H9 (cell line): ENCODE measurements at regions not wholly inside any gene's neighbourhood (a gene's known extent, or its start where the extent isn't known, plus 50 kb on each side); places are given as distances from the start of the nearest gene placed in this dataset.
"Not testable (repeated sequence)": the region's sequence is repeated elsewhere in the genome, so short reads cannot be mapped to it uniquely, and the experiment has no call there.

Source experiments
- DNase-seq: peaks from one replicate; pipeline ENCODE4 v3.0.0-alpha.2; 2017
- H2AFZ ChIP-seq: one replicate; pipeline ENCODE4 v1.6.1; 2013; ENCODE audit warnings: mild to moderate bottlenecking, low read length, control low read depth, moderate library complexity
- H2AK5ac ChIP-seq: 2 replicates; pipeline ENCODE4 v1.6.1; 2013; ENCODE audit warnings: low read length, control low read depth, mixed read lengths; ENCODE audit not compliant: insufficient read length
- H2BK120ac ChIP-seq: one replicate; pipeline ENCODE4 v1.6.1; 2013; ENCODE audit warnings: low read depth, mild to moderate bottlenecking, low read length, control low read depth, inconsistent platforms; ENCODE audit not compliant: poor library complexity, severe bottlenecking
- H2BK12ac ChIP-seq: 2 replicates; pipeline ENCODE4 v1.6.1; 2013; ENCODE audit warnings: low read length, control low read depth, mixed read lengths, low read depth; ENCODE audit not compliant: insufficient read length
- H2BK15ac ChIP-seq: 2 replicates; pipeline ENCODE4 v1.6.1; 2013; ENCODE audit warnings: low read depth, low read length, control low read depth
- H2BK20ac ChIP-seq: one replicate; pipeline ENCODE4 v1.6.1; 2013; ENCODE audit warnings: low read depth, mild to moderate bottlenecking, low read length, control low read depth, inconsistent platforms; ENCODE audit not compliant: poor library complexity, severe bottlenecking
- H2BK5ac ChIP-seq: 2 replicates; pipeline ENCODE4 v1.6.1; 2013; ENCODE audit warnings: low read length, control low read depth, mixed read lengths; ENCODE audit not compliant: insufficient read length
- H3K14ac ChIP-seq: 2 replicates; pipeline ENCODE4 v1.6.1; 2013; ENCODE audit warnings: low read length, control low read depth; ENCODE audit not compliant: insufficient read depth
- H3K18ac ChIP-seq: 2 replicates; pipeline ENCODE4 v1.6.1; 2013; ENCODE audit warnings: low read depth, mild to moderate bottlenecking, mixed read lengths, low read length, control low read depth; ENCODE audit not compliant: insufficient read length
- H3K23ac ChIP-seq: 2 replicates; pipeline ENCODE4 v1.6.1; 2013; ENCODE audit warnings: low read length, control low read depth, mixed read lengths, low read depth; ENCODE audit not compliant: insufficient read length
- H3K23me2 ChIP-seq: 2 replicates; pipeline ENCODE4 v1.6.1; 2013; ENCODE audit warnings: low read depth, mild to moderate bottlenecking, mixed read lengths, low read length, control low read depth; ENCODE audit not compliant: insufficient read length, poor library complexity, severe bottlenecking
- H3K27ac ChIP-seq: 2 replicates; pipeline ENCODE4 v1.5.1; 2013; ENCODE audit warnings: low read length, control low read depth, mixed read lengths, low read depth; ENCODE audit not compliant: insufficient read length
- H3K27me3 ChIP-seq: 2 replicates; pipeline ENCODE4 v1.6.1; 2013; ENCODE audit warnings: low read length, control low read depth, inconsistent platforms; ENCODE audit not compliant: insufficient read depth
- H3K4ac ChIP-seq: 2 replicates; pipeline ENCODE4 v1.6.1; 2013; ENCODE audit warnings: low read depth, mild to moderate bottlenecking, control low read depth, inconsistent platforms, low read length, moderate library complexity
- H3K4me1 ChIP-seq: 2 replicates; pipeline ENCODE4 v1.6.1; 2013; ENCODE audit warnings: low read length, control low read depth, inconsistent platforms; ENCODE audit not compliant: insufficient read depth
- H3K4me2 ChIP-seq: 2 replicates; pipeline ENCODE4 v1.6.1; 2013; ENCODE audit warnings: low read length, control low read depth, mixed read lengths; ENCODE audit not compliant: insufficient read length, insufficient read depth
- H3K56ac ChIP-seq: 2 replicates; pipeline ENCODE4 v1.6.1; 2013; ENCODE audit warnings: low read depth, mild to moderate bottlenecking, mixed read lengths, low read length, control low read depth; ENCODE audit not compliant: insufficient read length
- H3K79me1 ChIP-seq: 2 replicates; pipeline ENCODE4 v1.6.1; 2013; ENCODE audit warnings: low read depth, mild to moderate bottlenecking, moderate library complexity, low read length, control low read depth, inconsistent platforms; ENCODE audit not compliant: insufficient read depth, poor library complexity, severe bottlenecking
- H3K79me2 ChIP-seq: 2 replicates; pipeline ENCODE4 v1.6.1; 2013; ENCODE audit warnings: low read length, control low read depth, inconsistent platforms; ENCODE audit not compliant: insufficient read depth
- H3K9ac ChIP-seq: 2 replicates; pipeline ENCODE4 v1.6.1; 2013; ENCODE audit warnings: low read length, control low read depth, mixed read lengths; ENCODE audit not compliant: insufficient read length; ENCODE audit errors: extremely low read depth
- H3K9me3 ChIP-seq: one replicate; pipeline ENCODE4 v1.6.1; 2013; ENCODE audit warnings: low read depth, low read length, inconsistent platforms; ENCODE audit not compliant: control insufficient read depth
- H3T11ph ChIP-seq: one replicate; pipeline ENCODE4 v1.6.1; 2013; ENCODE audit warnings: mild to moderate bottlenecking, low read length, control low read depth, inconsistent platforms
- H4K20me1 ChIP-seq: one replicate; pipeline ENCODE4 v1.6.1; 2013; ENCODE audit not compliant: control insufficient read depth, insufficient read length, insufficient read depth
- H4K5ac ChIP-seq: 2 replicates; pipeline ENCODE4 v1.6.1; 2013; ENCODE audit warnings: low read depth, mild to moderate bottlenecking, mixed read lengths, low read length, control low read depth; ENCODE audit not compliant: insufficient read length
- H4K8ac ChIP-seq: replicated peaks from 2 replicates; pipeline ENCODE4 v1.6.1; 2013; ENCODE audit warnings: low read length, control low read depth, mixed read lengths, low read depth; ENCODE audit not compliant: insufficient read length
- H4K91ac ChIP-seq: 2 replicates; pipeline ENCODE4 v1.6.1; 2013; ENCODE audit warnings: low read depth, mild to moderate bottlenecking, moderate library complexity, mixed read lengths, low read length, control low read depth; ENCODE audit not compliant: insufficient read length
- H3K27ac Mint-ChIP-seq, 3 experiments: 2 replicates in 2 of 3; 3 replicates in 1 of 3; pipeline ENCODE4 v1.8.0; 2020 to 2021; ENCODE audit warnings: mixed read lengths in 3 of 3, mild to moderate bottlenecking in 1 of 3, moderate library complexity in 1 of 3
- H3K27me3 Mint-ChIP-seq: 2 replicates; pipeline ENCODE4 v1.8.0; 2021; ENCODE audit warnings: low read depth, mild to moderate bottlenecking, moderate library complexity, mixed read lengths
- H3K36me3 Mint-ChIP-seq, 3 experiments: 2 replicates in 2 of 3; 3 replicates in 1 of 3; pipeline ENCODE4 v1.8.0; 2020 to 2021; ENCODE audit warnings: low read depth in 3 of 3, mixed read lengths in 3 of 3; ENCODE audit not compliant: insufficient read depth in 1 of 3
- H3K4me1 Mint-ChIP-seq, 2 experiments: 2 replicates each; pipeline ENCODE4 v1.8.0; 2020; ENCODE audit warnings: mixed read lengths in 2 of 2
- H3K4me3 Mint-ChIP-seq, 2 experiments: 2 replicates in 1 of 2; 3 replicates in 1 of 2; pipeline ENCODE4 v1.8.0; 2020 to 2021; ENCODE audit warnings: mild to moderate bottlenecking in 2 of 2, mixed read lengths in 2 of 2, moderate library complexity in 1 of 2
- H3K9me3 Mint-ChIP-seq, 2 experiments: 2 replicates in 1 of 2; 3 replicates in 1 of 2; pipeline ENCODE4 v1.8.0; 2020; ENCODE audit warnings: mild to moderate bottlenecking in 2 of 2, mixed read lengths in 2 of 2, moderate library complexity in 1 of 2
- WGBS: extraction: QIAGEN DNeasy Blood & Tissue Kit; methylation state at CpG from one replicate; pipeline ENCODE4 v1.1.7; 2013; ENCODE audit warnings: missing lambda C conversion rate, low lambda C conversion rate, mixed read lengths; ENCODE audit not compliant: insufficient read length; ENCODE audit errors: extremely low coverage; 5-methylcytosine and 5-hydroxymethylcytosine counted together

DNA sequence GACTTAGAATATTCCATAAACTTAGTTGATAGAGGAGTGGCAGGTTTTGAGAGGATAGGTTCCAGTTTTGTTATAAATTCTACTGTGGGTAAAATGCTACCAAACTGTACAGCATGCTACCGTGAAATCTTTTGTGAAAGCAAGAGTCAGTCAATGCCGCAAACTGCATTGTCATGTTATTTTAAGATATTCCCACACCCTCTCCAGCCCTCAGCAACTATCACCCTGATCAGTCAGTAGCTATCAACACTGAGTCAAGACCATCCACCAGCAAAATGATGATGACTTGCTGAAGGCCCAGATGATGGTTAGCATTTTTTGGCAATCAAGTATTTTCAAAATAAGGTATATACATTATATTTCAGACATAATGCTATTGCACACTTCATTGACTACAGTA is 182.4 kb upstream of the ZNF337 start:
- H3K27me3 ChIP-seq, H3K9me3 Mint-ChIP-seq, H3K9ac ChIP-seq, H3K18ac ChIP-seq, H4K5ac ChIP-seq, H3K56ac ChIP-seq, H2AK5ac ChIP-seq, H3K79me2 ChIP-seq, H3T11ph ChIP-seq, H4K91ac ChIP-seq, H3K36me3 Mint-ChIP-seq, H3K4me1 ChIP-seq, H2BK5ac ChIP-seq, H3K4ac ChIP-seq, H3K4me2 ChIP-seq, H3K23ac ChIP-seq, H4K20me1 ChIP-seq, H3K23me2 ChIP-seq, H3K4me1 Mint-ChIP-seq, H3K27ac ChIP-seq, H4K8ac ChIP-seq, H3K14ac ChIP-seq, DNase-seq, H3K27me3 Mint-ChIP-seq, H2BK15ac ChIP-seq, H2BK120ac ChIP-seq, H3K9me3 ChIP-seq, H3K4me3 Mint-ChIP-seq, H2BK20ac ChIP-seq, H3K79me1 ChIP-seq, H2AFZ ChIP-seq, H2BK12ac ChIP-seq: not testable (repeated sequence)
- 0 out of 7 replicates have a peak overlapping the region, but pooled peaks of 1 of the 3 experiments have one; percentile 23 for H3K27ac Mint-ChIP-seq
- no CpG with 5 or more reads among the region's 2 CpGs for WGBS

DNA sequence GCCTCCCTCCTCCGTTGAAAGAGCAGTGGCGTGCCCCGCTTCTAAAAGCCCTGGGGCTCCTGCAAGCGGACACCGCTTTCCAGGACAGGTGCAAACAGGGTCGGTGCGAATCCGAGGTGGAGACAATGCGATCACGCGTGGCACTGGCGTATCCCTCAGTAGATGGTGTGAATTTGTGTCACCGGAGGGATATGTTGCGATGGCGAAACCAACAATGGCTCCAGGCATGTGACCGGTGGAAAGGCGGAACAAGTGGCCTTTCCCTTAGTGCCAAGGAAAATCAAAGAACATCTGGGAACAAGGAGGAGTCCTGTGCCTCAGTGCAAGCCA is 172.0 kb upstream of the ZNF337 start:
- H3K79me2 ChIP-seq, H3K9me3 Mint-ChIP-seq, H3K14ac ChIP-seq, H2BK15ac ChIP-seq, H3K4me1 Mint-ChIP-seq, H4K20me1 ChIP-seq, H3K9me3 ChIP-seq, H3K36me3 Mint-ChIP-seq, H3K79me1 ChIP-seq, H2BK12ac ChIP-seq, H3K23me2 ChIP-seq, H2BK120ac ChIP-seq, DNase-seq, H4K8ac ChIP-seq, H3K4me1 ChIP-seq, H3K27ac ChIP-seq, H4K91ac ChIP-seq, H3K27ac Mint-ChIP-seq, H2AFZ ChIP-seq, H2BK20ac ChIP-seq, H3K4ac ChIP-seq, H3K9ac ChIP-seq, H4K5ac ChIP-seq, H2AK5ac ChIP-seq, H2BK5ac ChIP-seq, H3K18ac ChIP-seq, H3K56ac ChIP-seq, H3T11ph ChIP-seq, H3K23ac ChIP-seq: not testable (repeated sequence)
- peaks cover 14% of the 10 kb centered on the region for H3K27me3 ChIP-seq
- WGBS: no CpG with 5 or more reads among the region's 17 CpGs
- Mint-ChIP-seq H3K4me3 (peak overlapping the region; percentile 57 to 68; a peak in 4 of 5 replicates), H3K27me3 (peaks cover 74% of the 10 kb centered on the region)
- H3K4me2 ChIP-seq: peak overlapping the region; percentile 33
